ENCODE measurements at regions not wholly inside any gene's neighbourhood (a gene's known extent, or its start where the extent isn't known, plus 50 kb on each side); places are given as distances from the start of the nearest gene placed in this dataset.

- no peak for TF ChIP-seq RXRA (IDR thresholded peaks at IDR 0.05; ENCODE audit: insufficient read depth, low read depth, low read length)
- no peak for TF ChIP-seq POLR2AphosphoS5 (IDR thresholded peaks at IDR 0.05; ENCODE audit: low read depth, low read length)
- TF ChIP-seq CTCF (IDR thresholded peaks at IDR 0.05; ENCODE audit: control extremely low read depth in 1 of 3, insufficient read depth in 1 of 3, low read depth in 1 of 3, low read length in 3 of 3): no peak
- no peak for TF ChIP-seq RFX5 (IDR thresholded peaks at IDR 0.05; ENCODE audit: borderline replicate concordance, low read depth, low read length)
- TF ChIP-seq YY1 (IDR thresholded peaks at IDR 0.05; ENCODE audit: low read depth, low read length): no peak
- no peak for TF ChIP-seq TEAD4 (IDR thresholded peaks at IDR 0.05; ENCODE audit: low read depth, low read length)
Observed at GRCh38 chr9:89958086-89958485, 353.3 kb downstream of the GADD45G start.

Data from H1 (cell line).